ENCODE measurements at regions not wholly inside any gene's neighbourhood (a gene's known extent, or its start where the extent isn't known, plus 50 kb on each side); places are given as distances from the start of the nearest gene placed in this dataset.

GRCh38 chr3:5576277-5577011, 388.9 kb downstream of the EDEM1 start:
- no peak for TF ChIP-seq EZH2 (IDR thresholded peaks at IDR 0.05; ENCODE audit: insufficient read depth, low read length)
- no peak for TF ChIP-seq CTCF (IDR thresholded peaks at IDR 0.05; ENCODE audit: insufficient read depth, low read depth, low read length)
